HCT116 (cell line): ENCODE measurements at regions not wholly inside any gene's neighbourhood (a gene's known extent, or its start where the extent isn't known, plus 50 kb on each side); places are given as distances from the start of the nearest gene placed in this dataset.

Source experiments
- ATAC-seq: fragments of 200-7000 bp; cut with Tn5 transposase; 2 replicates; pipeline ENCODE4 v1.9.1; 2020; ENCODE audit warnings: mild to moderate bottlenecking, moderate library complexity
- BruUV-seq: library from RNA; stranded (reverse); fragments of 400-500 nt; replicated peaks from 2 replicates; lab custom pipeline; 2021; lab: Mats Ljungman, UMichigan
- CTCF ChIA-PET: fragments of 300-600 bp; sonication (Branson Sonifier 250); formaldehyde crosslinking; loops from one replicate; lab custom pipeline; 2021; ENCODE audit warnings: antibody characterized with exemption; lab: Charles Lee
- POLR2A ChIA-PET: fragments of 300-600, 350-600 bp; sonication (Branson Sonifier 250); formaldehyde crosslinking; loops from one replicate; lab custom pipeline; 2021; ENCODE audit warnings: antibody characterized with exemption; lab: Charles Lee
- RAD21 ChIA-PET, 2 experiments: fragments of 300-600 bp; sonication (Branson Sonifier 250); formaldehyde crosslinking; loops; one replicate each; lab custom pipeline; 2023; ENCODE audit warnings: low total read pairs in 2 of 2; ENCODE audit not compliant: uncharacterized antibody in 2 of 2, unreplicated experiment in 2 of 2, low non-redundant PET in 1 of 2; lab: Charles Lee
- DNase-seq: peaks from one replicate; pipeline ENCODE4 v3.0.0-alpha.2; 2010; ENCODE audit warnings: low read depth, low spot score
- H2AFZ ChIP-seq: fragments of 200-600 bp; shearing (Covaris generic), sonication (generic); 2 replicates; pipeline ENCODE4 v1.6.1; 2017; ENCODE audit warnings: low read depth, mixed run types, mixed read lengths, antibody characterized with exemption, low read length; ENCODE audit not compliant: poor library complexity, severe bottlenecking
- H3K27ac ChIP-seq: 2 replicates; pipeline ENCODE4 v1.5.1; 2012; ENCODE audit warnings: low read depth, low read length
- H3K27me3 ChIP-seq: fragments of 200-600 bp; sonication (generic); 2 replicates; pipeline ENCODE4 v1.6.1; 2016; ENCODE audit warnings: mixed run types, low read length, mixed read lengths; ENCODE audit not compliant: insufficient read depth
- H3K36me3 ChIP-seq, 2 experiments: fragments of 200-500 bp in 1 of 2; fragments of 200-600 bp in 1 of 2; sonication (Bioruptor generic) in 1 of 2; sonication (generic) in 1 of 2; 2 replicates each; pipeline versions ENCODE4 v1.5.1 to v1.6.1; 2014 to 2016; ENCODE audit warnings: low read length in 2 of 2, inconsistent platforms in 1 of 2, mixed read lengths in 1 of 2, mixed run types in 1 of 2; ENCODE audit not compliant: insufficient read depth in 2 of 2, control insufficient read depth in 1 of 2
- H3K4me1 ChIP-seq, 2 experiments: fragments of 200-600 bp in 1 of 2; sonication (generic) in 1 of 2; 2 replicates each; pipeline versions ENCODE4 v1.5.1 to v1.6.1; 2012 to 2017; ENCODE audit warnings: low read length in 2 of 2, inconsistent platforms in 1 of 2, mild to moderate bottlenecking in 1 of 2, mixed read lengths in 1 of 2, mixed run types in 1 of 2, moderate library complexity in 1 of 2; ENCODE audit not compliant: insufficient read depth in 2 of 2, control insufficient read depth in 1 of 2
- H3K4me2 ChIP-seq: fragments of 200-600 bp; sonication (generic); 2 replicates; pipeline ENCODE4 v1.6.1; 2017; ENCODE audit warnings: mixed run types, low read length, mixed read lengths
- H3K4me3 ChIP-seq, 2 experiments: fragments of 200-600 bp in 1 of 2; sonication (generic) in 1 of 2; replicated peaks in 1 of 2; 2 replicates each; pipeline ENCODE4 v1.5.1; 2011 to 2016; ENCODE audit warnings: low read length in 2 of 2, control low read depth in 1 of 2, low read depth in 1 of 2, mild to moderate bottlenecking in 1 of 2, mixed read lengths in 1 of 2, mixed run types in 1 of 2
- H3K79me2 ChIP-seq: fragments of 200-600 bp; sonication (generic); 2 replicates; pipeline ENCODE4 v1.6.1; 2017; ENCODE audit warnings: mild to moderate bottlenecking, mixed run types, low read length, moderate library complexity, mixed read lengths; ENCODE audit not compliant: insufficient read depth
- H3K9ac ChIP-seq: fragments of 200-600 bp; sonication (generic); 2 replicates; pipeline ENCODE4 v1.6.1; 2016; ENCODE audit warnings: low read length, mixed read lengths
- H3K9me2 ChIP-seq: fragments of 200-600 bp; sonication (generic), shearing (Covaris generic); 2 replicates; pipeline ENCODE4 v1.6.1; 2017; ENCODE audit warnings: mixed run types, mild to moderate bottlenecking, moderate library complexity; ENCODE audit not compliant: insufficient read depth
- H3K9me3 ChIP-seq, 2 experiments: fragments of 200-500 bp in 1 of 2; fragments of 200-600 bp in 1 of 2; sonication (Bioruptor generic) in 1 of 2; sonication (generic) in 1 of 2; 2 replicates each; pipeline ENCODE4 v1.6.1; 2014 to 2017; ENCODE audit warnings: low read length in 2 of 2, mixed read lengths in 2 of 2, inconsistent platforms in 1 of 2, low read depth in 1 of 2, mild to moderate bottlenecking in 1 of 2, mixed run types in 1 of 2, moderate library complexity in 1 of 2; ENCODE audit not compliant: control insufficient read depth in 1 of 2, insufficient read depth in 1 of 2
- H4K20me1 ChIP-seq: fragments of 200-600 bp; sonication (generic), shearing (Covaris generic); 2 replicates; pipeline ENCODE4 v1.6.1; 2017; ENCODE audit warnings: mixed run types, mild to moderate bottlenecking, moderate library complexity; ENCODE audit not compliant: insufficient read depth
- CTCF ChIP-seq, 3 experiments: fragments of 200-600 bp in 1 of 3; sonication (generic) in 1 of 3; IDR thresholded peaks in 2 of 3; conservative IDR thresholded peaks in 1 of 3; 2 replicates each; pipeline ENCODE4 v1.5.1; 2012 to 2017; ENCODE audit warnings: low read depth in 2 of 3, low read length in 2 of 3, antibody characterized with exemption in 1 of 3, borderline replicate concordance in 1 of 3, control low read depth in 1 of 3, mild to moderate bottlenecking in 1 of 3, mixed read lengths in 1 of 3, mixed run types in 1 of 3, moderate library complexity in 1 of 3; ENCODE audit not compliant: insufficient read depth in 1 of 3
- ELF1 ChIP-seq: IDR thresholded peaks from 2 replicates; pipeline ENCODE4 v1.6.1; 2012; ENCODE audit warnings: low read depth, borderline replicate concordance
- EZH2phosphoT487 ChIP-seq: fragments of 200-600 bp; IDR thresholded peaks from 2 replicates; pipeline ENCODE4 v1.6.1; 2018; ENCODE audit warnings: antibody characterized with exemption, borderline replicate concordance
- FOSL1 ChIP-seq: IDR thresholded peaks from 2 replicates; pipeline ENCODE4 v1.6.1; 2012; ENCODE audit warnings: low read depth
- JUND ChIP-seq: IDR thresholded peaks from 2 replicates; pipeline ENCODE4 v1.6.1; 2012
- MAX ChIP-seq: IDR thresholded peaks from 2 replicates; pipeline ENCODE4 v1.6.1; 2012
- POLR2A ChIP-seq: IDR thresholded peaks from 2 replicates; pipeline ENCODE4 v1.7.0; 2011; ENCODE audit warnings: borderline replicate concordance; ENCODE audit not compliant: insufficient read depth, insufficient read length; ENCODE audit errors: extremely low read depth
- SIN3A ChIP-seq: IDR thresholded peaks from 2 replicates; pipeline ENCODE4 v1.6.1; 2012; ENCODE audit warnings: low read depth
- SP1 ChIP-seq: IDR thresholded peaks from 2 replicates; pipeline ENCODE4 v1.6.1; 2012; ENCODE audit warnings: low read depth
- intact Hi-C: fragments of 100-400 bp; cut with micrococcal nuclease; formaldehyde crosslinking; loops from 2 replicates; pipeline ENCODE4 v1.10.0; 2022

- TF ChIP-seq CTCF (IDR thresholded peaks at IDR 0.05 in 2 of 3, conservative IDR thresholded peaks at IDR 0.05 in 1 of 3; ENCODE audit: borderline replicate concordance in 1 of 3, insufficient read depth in 1 of 3, low read depth in 2 of 3, low read length in 2 of 3) (peak; percentile 39 to 78 (median 40); a peak in 5 of 6 replicates), FOSL1 (no peak)
Measured at GRCh38 chr14:53295985-53296582, 143.0 kb upstream of the DDHD1 start (continued).

- H3K9me2 ChIP-seq: no peaks in the 10 kb centered on the region
- DNase-seq (no peak), ATAC-seq (no peak)
- H2AFZ ChIP-seq: no peak overlapping the region
- ChIA-PET CTCF (interaction anchor here (0.6 to 1.7 kb wide), 24 partner anchors 8 to 1073 kb away, joined by 3 to 31 read pairs (median 4); partner anchors contain the start of gene TXNDC16), RAD21 (no interaction called here), POLR2A (no interaction called here)
- BruUV-seq: no TSS peak
- H3K4me3 ChIP-seq: no peak overlapping the region
- H3K4me1 ChIP-seq: no peaks in the 10 kb centered on the region
- H3K9ac ChIP-seq: no peak overlapping the region
- H3K27me3 ChIP-seq: no peaks in the 10 kb centered on the region
- TF ChIP-seq POLR2A: no peak
- no peak for TF ChIP-seq MAX
- TF ChIP-seq EZH2phosphoT487: no peak
- TF ChIP-seq ELF1: no peak
- TF ChIP-seq SIN3A: no peak
- no peak for TF ChIP-seq JUND
- TF ChIP-seq SP1: no peak
- H3K79me2 ChIP-seq: no peaks in the 10 kb centered on the region
- H4K20me1 ChIP-seq: no peaks in the 10 kb centered on the region
- H3K27ac ChIP-seq: no peak overlapping the region
- no peak overlapping the region for H3K4me2 ChIP-seq
- intact Hi-C loops: loop anchor here (5.0 kb wide), 1 partner anchor 1052 kb away; no protein-coding TSS in a partner anchor
- H3K36me3 ChIP-seq: no peaks in the 10 kb centered on the region
- H3K9me3 ChIP-seq: no peaks in the 10 kb centered on the region
Measured at GRCh38 chr14:53295372-53295771, 142.2 kb upstream of the DDHD1 start.
